ENCODE measurements at regions not wholly inside any gene's neighbourhood (a gene's known extent, or its start where the extent isn't known, plus 50 kb on each side); places are given as distances from the start of the nearest gene placed in this dataset.

DNA sequence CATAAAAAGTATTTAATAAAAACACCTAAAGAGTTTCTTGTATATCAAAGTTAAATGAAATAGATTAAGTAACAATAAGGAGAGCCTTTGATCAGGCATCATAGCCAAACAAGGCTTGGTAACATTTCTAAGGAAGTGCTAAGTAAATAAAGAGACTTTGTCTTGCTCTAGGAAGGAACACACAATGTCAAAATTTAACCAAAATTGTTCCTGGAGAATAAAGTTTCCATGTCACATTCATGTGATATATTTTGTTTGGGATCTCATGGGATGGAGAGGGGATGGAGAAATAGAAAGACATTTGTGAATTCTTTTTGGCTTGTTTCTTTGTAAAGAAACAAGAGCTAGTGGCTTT, 201.9 kb upstream of the DTNBP1 start:
- H4K8ac ChIP-seq (replicated peaks; ENCODE audit: insufficient read length, low read depth, low read length) = no peak overlapping the region
- no peak overlapping the region for H3K56ac ChIP-seq (ENCODE audit: insufficient read length, low read depth, low read length)
- H2BK5ac ChIP-seq (ENCODE audit: insufficient read length, low read length) = no peak overlapping the region
- no peak overlapping the region for H2BK20ac ChIP-seq (ENCODE audit: low read depth, low read length, poor library complexity, severe bottlenecking)
- Mint-ChIP-seq H3K4me3 (no peak overlapping the region), H3K36me3 (ENCODE audit: insufficient read depth in 1 of 3, low read depth in 3 of 3) (no peaks in the 10 kb centered on the region; a peak in 1 of 7 replicates), H3K27ac (no peak overlapping the region), H3K27me3 (ENCODE audit: low read depth) (no peaks in the 10 kb centered on the region), H3K9me3 (no peaks in the 10 kb centered on the region), H3K4me1 (peaks cover 9 to 10% of the 10 kb centered on the region in 2 experiments; a peak in 3 of 4 replicates)
- DNase-seq = no peak
- H3K23me2 ChIP-seq (ENCODE audit: insufficient read length, low read depth, low read length, poor library complexity, severe bottlenecking) = no peaks in the 10 kb centered on the region
- no peaks in the 10 kb centered on the region for H3K4me1 ChIP-seq (ENCODE audit: insufficient read depth, low read length)
- TF ChIP-seq, protein P1, sequence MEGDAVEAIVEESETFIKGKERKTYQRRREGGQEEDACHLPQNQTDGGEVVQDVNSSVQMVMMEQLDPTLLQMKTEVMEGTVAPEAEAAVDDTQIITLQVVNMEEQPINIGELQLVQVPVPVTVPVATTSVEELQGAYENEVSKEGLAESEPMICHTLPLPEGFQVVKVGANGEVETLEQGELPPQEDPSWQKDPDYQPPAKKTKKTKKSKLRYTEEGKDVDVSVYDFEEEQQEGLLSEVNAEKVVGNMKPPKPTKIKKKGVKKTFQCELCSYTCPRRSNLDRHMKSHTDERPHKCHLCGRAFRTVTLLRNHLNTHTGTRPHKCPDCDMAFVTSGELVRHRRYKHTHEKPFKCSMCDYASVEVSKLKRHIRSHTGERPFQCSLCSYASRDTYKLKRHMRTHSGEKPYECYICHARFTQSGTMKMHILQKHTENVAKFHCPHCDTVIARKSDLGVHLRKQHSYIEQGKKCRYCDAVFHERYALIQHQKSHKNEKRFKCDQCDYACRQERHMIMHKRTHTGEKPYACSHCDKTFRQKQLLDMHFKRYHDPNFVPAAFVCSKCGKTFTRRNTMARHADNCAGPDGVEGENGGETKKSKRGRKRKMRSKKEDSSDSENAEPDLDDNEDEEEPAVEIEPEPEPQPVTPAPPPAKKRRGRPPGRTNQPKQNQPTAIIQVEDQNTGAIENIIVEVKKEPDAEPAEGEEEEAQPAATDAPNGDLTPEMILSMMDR (conservative IDR thresholded peaks at IDR 0.05) = no peak
- H3K79me2 ChIP-seq (ENCODE audit: insufficient read depth, low read length) = no peaks in the 10 kb centered on the region
- no peak overlapping the region for H3T11ph ChIP-seq (ENCODE audit: low read length)
- no peak overlapping the region for H3K18ac ChIP-seq (ENCODE audit: insufficient read length, low read depth, low read length)
- H2BK15ac ChIP-seq (ENCODE audit: low read depth, low read length) = no peak overlapping the region
- H3K23ac ChIP-seq (ENCODE audit: insufficient read length, low read depth, low read length) = no peak overlapping the region
- no peaks in the 10 kb centered on the region for H3K9me3 ChIP-seq (ENCODE audit: control insufficient read depth, low read depth, low read length)
- no peak overlapping the region for H3K4ac ChIP-seq (ENCODE audit: low read depth, low read length)
- no peak overlapping the region for H4K91ac ChIP-seq (ENCODE audit: insufficient read length, low read depth, low read length)
- no peaks in the 10 kb centered on the region for H4K20me1 ChIP-seq (ENCODE audit: control insufficient read depth, insufficient read depth, insufficient read length)
- H3K9ac ChIP-seq (ENCODE audit: extremely low read depth, insufficient read length, low read length) = no peak overlapping the region
- H4K5ac ChIP-seq (ENCODE audit: insufficient read length, low read depth, low read length) = no peak overlapping the region
- H2BK12ac ChIP-seq (ENCODE audit: insufficient read length, low read depth, low read length) = no peak overlapping the region
- H3K27ac ChIP-seq (ENCODE audit: insufficient read length, low read depth, low read length) = no peak overlapping the region
- H2AFZ ChIP-seq (ENCODE audit: low read length) = no peak overlapping the region
- H3K4me2 ChIP-seq (ENCODE audit: insufficient read depth, insufficient read length, low read length) = no peak overlapping the region
- no peak overlapping the region for H2BK120ac ChIP-seq (ENCODE audit: low read depth, low read length, poor library complexity, severe bottlenecking)
- no peak overlapping the region for H3K14ac ChIP-seq (ENCODE audit: insufficient read depth, low read length)
- H2AK5ac ChIP-seq (ENCODE audit: insufficient read length, low read length) = no peak overlapping the region
- no peaks in the 10 kb centered on the region for H3K27me3 ChIP-seq (ENCODE audit: insufficient read depth, low read length)
- no peaks in the 10 kb centered on the region for H3K79me1 ChIP-seq (ENCODE audit: insufficient read depth, low read depth, low read length, poor library complexity, severe bottlenecking)
